ENCODE measurements at regions not wholly inside any gene's neighbourhood (a gene's known extent, or its start where the extent isn't known, plus 50 kb on each side); places are given as distances from the start of the nearest gene placed in this dataset.

- DNase-seq = no peak
- no peak for ATAC-seq
- intact Hi-C loops (cut with DNase I, micrococcal nuclease) = loop anchor here in 1 of 2 donors (10.0 kb wide), 1 partner anchor 422 kb away; no protein-coding TSS in a partner anchor
These were observed 175.5 kb upstream of the GPRIN3 start for GRCh38 chr4:89482926-89483595.

DNA sequence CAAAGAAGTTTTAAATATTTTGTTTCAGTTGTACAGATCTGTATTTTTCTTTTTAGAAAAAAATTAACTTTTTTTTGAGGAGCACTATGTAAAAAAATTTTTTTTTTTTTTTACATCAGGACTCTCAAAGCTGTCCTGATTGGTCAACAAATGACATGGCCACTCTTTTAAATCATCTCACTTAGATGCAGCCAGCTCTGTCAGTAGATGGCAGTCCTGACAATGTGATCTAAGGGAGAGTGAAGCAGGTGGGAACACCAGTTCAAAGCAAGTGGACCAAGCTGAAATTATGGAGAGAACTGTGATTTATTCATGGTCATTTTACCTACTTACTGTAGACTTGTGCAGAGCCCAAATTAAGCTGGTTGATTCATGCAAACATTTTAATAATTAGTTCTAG is 174.7 kb upstream of the GPRIN3 start:
- intact Hi-C loops (cut with DNase I, micrococcal nuclease) = loop anchor here in 1 of 2 donors (10.0 kb wide), 1 partner anchor 423 kb away; no protein-coding TSS in a partner anchor
- DNase-seq (no peak), ATAC-seq (peak; percentile 78)

- peak; percentile 14 for ATAC-seq
- intact Hi-C loops (cut with DNase I, micrococcal nuclease) = no loop called here
- no peak for DNase-seq
These were observed 162.4 kb upstream of the GPRIN3 start for GRCh38 chr4:89469930-89470375.

DNA sequence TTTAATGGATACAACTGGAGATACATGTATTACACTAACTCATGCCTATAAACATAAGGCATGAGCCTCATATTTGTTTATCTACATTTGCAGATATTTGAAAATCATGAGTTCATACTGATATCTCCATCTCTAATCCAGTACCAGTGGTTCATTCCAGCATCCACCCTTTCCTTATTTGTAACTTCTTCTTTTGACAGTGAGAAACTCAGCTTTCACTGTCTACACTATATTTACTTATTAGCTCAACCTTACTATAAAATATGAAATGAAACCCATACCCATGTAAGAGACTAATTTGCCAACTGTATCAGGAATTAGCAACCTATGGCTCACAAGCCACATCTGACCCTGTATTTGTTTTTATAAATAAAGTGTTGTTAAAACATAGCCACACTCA is 161.9 kb upstream of the GPRIN3 start:
- intact Hi-C loops (cut with DNase I, micrococcal nuclease) = no loop called here
- ATAC-seq = no peak
- DNase-seq = no peak

DNA sequence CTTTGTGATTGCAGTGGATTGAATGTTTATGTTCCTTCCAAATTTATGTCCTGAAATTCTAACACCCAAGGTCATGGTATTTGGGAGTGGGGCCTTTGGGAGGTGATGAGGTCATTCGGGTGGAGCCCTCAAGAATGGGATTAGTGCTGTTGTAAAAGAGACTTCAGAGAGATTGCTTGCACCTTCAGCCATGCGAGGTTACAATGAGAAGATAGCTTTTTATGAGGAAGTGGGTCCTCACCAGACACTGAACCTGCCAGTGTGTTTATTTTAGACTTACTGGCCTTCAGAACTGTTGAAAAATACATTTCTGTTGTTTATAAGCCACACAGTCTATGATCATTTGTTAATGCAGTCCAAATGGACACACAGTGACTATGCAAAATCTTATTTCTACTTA is 161.0 kb upstream of the GPRIN3 start:
- ATAC-seq (no peak), DNase-seq (no peak)
- intact Hi-C loops (cut with DNase I, micrococcal nuclease) = no loop called here

- ATAC-seq (no peak), DNase-seq (no peak)
- intact Hi-C loops (cut with DNase I, micrococcal nuclease) = no loop called here
These were observed 155.7 kb upstream of the GPRIN3 start for GRCh38 chr4:89463341-89463740.

GRCh38 chr4:89447543-89447942 is 139.9 kb upstream of the GPRIN3 start:
- intact Hi-C loops (cut with DNase I, micrococcal nuclease) = no loop called here
- ATAC-seq = no peak
- DNase-seq = no peak

- ATAC-seq (no peak), DNase-seq (no peak)
- intact Hi-C loops (cut with DNase I, micrococcal nuclease) = no loop called here
These were observed 138.6 kb upstream of the GPRIN3 start for GRCh38 chr4:89446193-89446592.

DNA sequence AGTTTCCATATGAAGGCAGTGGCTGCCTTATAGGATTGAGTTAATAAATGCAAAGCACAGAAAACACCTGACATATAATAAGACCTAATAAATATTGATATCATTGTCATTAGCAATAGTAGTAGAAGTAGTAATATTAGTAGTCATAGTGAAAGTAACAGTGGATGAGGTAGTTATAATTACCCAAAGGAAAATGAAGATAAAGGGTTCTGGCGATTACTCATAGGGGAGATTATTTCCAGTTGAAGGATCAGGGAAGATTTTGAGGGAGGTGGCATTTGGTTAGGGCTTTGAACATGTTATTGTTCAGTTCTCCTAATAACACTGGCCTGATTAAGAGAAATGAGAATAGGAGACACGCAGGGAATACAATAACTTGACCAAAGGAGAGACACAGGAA is 131.9 kb upstream of the GPRIN3 start:
- ATAC-seq (no peak), DNase-seq (no peak)
- intact Hi-C loops (cut with DNase I, micrococcal nuclease) = loop anchor here (10.0 kb wide), 2 partner anchors 215 to 285 kb away; no protein-coding TSS in a partner anchor

DNA sequence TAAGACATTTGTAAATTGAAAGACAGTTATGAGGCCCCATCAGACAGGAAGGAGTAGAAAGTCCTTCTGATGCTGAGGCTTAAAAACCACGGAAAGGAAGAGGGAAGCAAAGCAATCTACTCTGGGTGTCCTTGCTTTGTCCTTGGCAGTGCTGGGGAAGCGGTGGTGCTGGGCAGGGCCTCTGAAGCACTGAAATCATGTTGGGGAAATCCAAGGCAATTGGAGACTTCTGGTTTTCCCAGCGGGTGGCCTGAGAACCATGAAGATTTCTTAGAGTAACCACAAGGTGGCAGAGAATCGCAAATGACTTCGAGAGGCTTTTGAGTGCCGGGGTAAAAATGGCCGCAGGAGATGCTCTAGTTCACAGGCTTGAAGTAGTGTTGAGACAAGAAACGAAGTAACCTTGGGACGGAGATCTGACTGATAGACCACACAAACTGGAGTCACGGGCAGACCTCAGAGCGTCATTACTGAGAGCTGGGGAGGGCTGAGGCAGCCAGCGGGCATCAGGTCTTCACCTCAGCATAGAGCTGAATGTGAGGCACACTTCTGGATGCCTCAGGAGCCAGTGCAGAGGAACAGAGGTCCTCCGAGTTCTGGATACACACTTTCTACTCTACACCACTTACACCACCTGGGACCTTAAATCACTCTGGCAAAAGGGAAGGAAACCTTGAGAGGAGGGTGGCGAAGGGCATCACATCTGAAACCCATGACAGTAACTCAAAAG is 130.7 kb upstream of the GPRIN3 start:
- DNase-seq = peak in 1 of 2 donors; percentile 27
- peak; percentile 70 for ATAC-seq
- intact Hi-C loops (cut with DNase I, micrococcal nuclease) = loop anchor here (10.0 kb wide), 2 partner anchors 213 to 283 kb away; no protein-coding TSS in a partner anchor

- intact Hi-C loops (cut with DNase I, micrococcal nuclease) = loop anchor here (5.0 to 10.0 kb wide), 3 partner anchors 207 to 280 kb away; no protein-coding TSS in a partner anchor
- peak; percentile 88 for ATAC-seq
- DNase-seq = no peak
These were observed 126.9 kb upstream of the GPRIN3 start for GRCh38 chr4:89434364-89434988.

GRCh38 chr4:89427782-89428181 is 120.2 kb upstream of the GPRIN3 start:
- ATAC-seq = peak; percentile 18
- DNase-seq = no peak
- intact Hi-C loops (cut with DNase I, micrococcal nuclease) = no loop called here

DNA sequence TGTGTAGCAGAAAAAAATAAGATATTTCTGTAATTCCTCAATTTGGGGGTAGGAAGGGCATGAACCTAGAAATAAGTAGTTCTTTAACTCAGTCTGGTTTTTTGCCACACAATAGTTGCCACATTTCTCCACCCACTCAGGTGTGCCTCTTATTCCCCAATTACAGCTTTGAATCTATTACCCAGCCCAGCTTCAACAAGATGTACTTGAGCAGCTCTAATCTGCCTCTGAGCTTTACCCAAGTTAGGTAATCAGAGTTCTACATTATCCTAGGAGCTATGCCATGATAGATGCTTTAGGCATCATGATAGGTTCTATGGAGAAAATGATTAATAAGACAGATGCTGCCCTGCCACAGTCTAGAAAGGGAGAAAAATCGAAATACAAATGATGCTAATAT is 117.4 kb upstream of the GPRIN3 start:
- DNase-seq = no peak
- ATAC-seq = no peak
- intact Hi-C loops (cut with DNase I, micrococcal nuclease) = no loop called here

GRCh38 chr4:89422441-89422990 is 114.9 kb upstream of the GPRIN3 start:
- intact Hi-C loops (cut with DNase I, micrococcal nuclease) = no loop called here
- ATAC-seq (no peak), DNase-seq (no peak)

DNA sequence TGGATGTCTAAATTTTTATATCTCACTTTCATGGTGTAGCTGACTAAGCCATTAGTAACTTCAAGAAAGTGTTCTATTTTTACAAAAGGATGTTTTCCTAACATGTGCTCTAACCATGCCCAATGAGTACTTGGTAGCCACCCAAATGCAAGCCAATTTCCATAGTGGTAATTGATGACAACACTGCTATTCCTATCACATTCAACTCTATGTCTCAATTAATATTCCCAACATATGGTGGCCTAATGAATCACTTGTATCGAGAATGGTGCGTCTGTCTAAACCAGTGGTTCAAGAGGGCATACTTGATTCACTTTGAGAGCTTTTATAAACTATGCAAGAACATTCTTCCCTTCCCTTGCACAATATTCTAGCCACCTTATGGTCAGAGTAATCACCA is 112.9 kb upstream of the GPRIN3 start:
- intact Hi-C loops (cut with DNase I, micrococcal nuclease) = no loop called here
- DNase-seq = no peak
- ATAC-seq = no peak

DNA sequence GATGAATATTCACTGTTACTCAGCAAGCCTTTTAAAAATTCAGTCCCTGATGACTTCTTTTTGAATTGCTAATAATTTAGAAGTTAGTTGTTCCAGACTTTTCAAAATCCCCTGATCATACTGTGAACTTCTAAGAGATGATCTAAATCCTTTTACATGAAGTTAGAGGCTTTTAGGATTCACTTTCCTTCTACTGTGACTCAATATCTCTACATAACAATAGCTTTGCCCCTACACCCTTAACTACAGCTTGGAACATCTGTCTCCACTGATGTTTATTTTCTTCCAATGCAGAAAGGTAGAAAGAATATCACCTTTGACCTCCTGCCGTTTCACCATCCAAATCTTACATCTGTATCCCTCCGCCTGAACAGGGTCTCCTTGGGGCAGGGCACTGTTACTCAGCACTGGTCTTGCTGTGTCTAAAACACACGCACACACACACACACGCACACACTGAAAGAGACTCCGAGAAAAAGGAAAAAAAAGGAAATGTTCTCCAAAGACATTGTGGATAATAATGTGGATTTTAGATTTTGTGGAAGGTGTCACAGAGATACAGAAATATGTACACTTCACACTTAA is 111.6 kb upstream of the GPRIN3 start:
- DNase-seq (no peak), ATAC-seq (no peak)
- intact Hi-C loops (cut with DNase I, micrococcal nuclease) = no loop called here

DNA sequence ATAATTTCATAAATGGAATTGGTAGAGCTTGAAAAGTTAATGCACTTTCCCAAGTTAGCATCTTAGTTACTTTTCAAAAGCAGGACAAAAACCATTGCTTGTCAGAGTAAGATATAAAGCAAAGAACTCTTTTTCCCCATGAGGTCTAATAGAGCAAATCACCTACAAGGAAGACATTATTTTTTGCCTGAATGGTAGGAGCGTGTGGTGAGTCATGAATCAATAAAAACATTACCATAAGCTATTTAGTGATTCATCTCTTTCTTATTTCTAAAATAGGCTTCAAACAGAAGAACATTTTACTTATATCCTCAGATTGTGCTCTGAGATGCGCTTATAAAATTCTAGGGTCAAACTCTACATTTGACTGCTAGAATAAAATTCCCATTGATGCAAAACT is 109.4 kb upstream of the GPRIN3 start:
- ATAC-seq = no peak
- intact Hi-C loops (cut with DNase I, micrococcal nuclease) = no loop called here
- no peak for DNase-seq

GRCh38 chr4:89413518-89413917 is 105.9 kb upstream of the GPRIN3 start:
- intact Hi-C loops (cut with DNase I, micrococcal nuclease) = no loop called here
- ATAC-seq = no peak

More at GRCh38 chr4:89413518-89413917, 105.9 kb upstream of the GPRIN3 start:
- no peak for DNase-seq
